IPS DF 19.7 (cell line): ENCODE measurements at regions not wholly inside any gene's neighbourhood (a gene's known extent, or its start where the extent isn't known, plus 50 kb on each side); places are given as distances from the start of the nearest gene placed in this dataset.
"Not testable (repeated sequence)": the region's sequence is repeated elsewhere in the genome, so short reads cannot be mapped to it uniquely, and the experiment has no call there.

Experiments used
- DNase-seq: peaks from one replicate; pipeline ENCODE4 v3.0.0-alpha.2; 2013; ENCODE audit warnings: low read depth, low spot score

DNA sequence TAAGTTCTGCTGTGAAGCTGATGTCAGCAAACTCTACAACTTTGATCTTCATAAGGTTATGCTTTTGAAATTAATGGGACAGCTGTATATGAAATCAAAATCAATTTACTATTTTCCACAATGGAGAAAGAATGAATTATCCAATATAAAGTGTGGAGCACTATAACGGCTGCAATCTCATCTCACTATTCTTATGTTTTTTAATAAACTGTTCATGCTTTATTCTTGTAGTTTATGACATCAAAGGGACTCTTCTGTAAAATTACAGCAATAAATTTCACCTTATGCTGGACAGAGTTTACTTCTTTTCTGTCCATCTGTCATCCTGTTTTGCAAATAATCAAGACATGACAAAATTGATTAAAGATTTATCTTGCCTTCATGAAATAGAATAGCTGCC lies 192.5 kb downstream of the TECRL start:
- DNase-seq: no peak

GRCh38 chr4:64205376-64205775 lies 203.9 kb downstream of the TECRL start:
- no peak for DNase-seq

DNA sequence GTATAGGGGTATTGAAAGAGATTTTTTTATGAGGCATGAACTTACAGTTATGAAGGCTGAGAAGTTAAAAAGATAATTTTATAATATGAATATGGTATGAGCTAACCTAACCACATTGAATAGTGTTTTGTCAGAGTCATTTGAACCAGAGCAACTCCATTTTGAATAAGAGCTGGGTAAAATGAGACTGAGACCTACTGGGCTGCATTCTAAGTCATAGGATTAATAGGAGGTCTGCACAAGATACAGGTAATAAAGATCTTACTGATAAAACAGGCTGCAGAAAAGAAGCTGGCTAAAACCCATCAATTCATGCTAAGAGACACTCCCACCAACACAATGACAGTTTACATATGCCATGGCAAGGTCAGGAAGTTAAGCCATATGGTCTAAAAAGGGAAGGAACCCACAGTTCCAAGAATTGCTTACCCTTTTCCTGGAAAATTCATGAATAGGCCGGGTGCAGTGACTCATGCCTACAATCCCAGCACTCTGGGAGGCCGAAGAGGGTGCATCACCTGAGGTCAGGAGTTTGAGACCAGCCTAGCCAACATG lies 209.2 kb downstream of the TECRL start:
- no peak for DNase-seq

DNA sequence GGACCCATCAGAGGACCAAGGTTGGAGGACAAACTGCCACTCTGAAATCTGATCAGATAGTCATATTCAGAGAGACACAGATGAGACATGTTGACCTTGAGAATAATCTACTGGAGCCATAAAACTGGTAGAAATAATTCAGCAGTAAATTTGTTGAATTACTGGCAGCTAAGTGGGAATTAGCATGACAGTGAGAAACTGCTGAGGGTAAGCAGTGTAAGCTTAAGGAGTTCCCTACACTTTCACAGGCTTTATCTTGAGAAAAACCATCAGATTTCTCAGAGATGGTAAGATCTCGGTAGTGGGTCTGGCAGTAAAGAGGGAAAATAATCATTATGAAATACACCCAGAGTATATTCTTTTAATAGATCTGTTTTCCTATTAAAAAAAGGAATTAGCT lies 213.7 kb downstream of the TECRL start:
- DNase-seq: no peak

DNA sequence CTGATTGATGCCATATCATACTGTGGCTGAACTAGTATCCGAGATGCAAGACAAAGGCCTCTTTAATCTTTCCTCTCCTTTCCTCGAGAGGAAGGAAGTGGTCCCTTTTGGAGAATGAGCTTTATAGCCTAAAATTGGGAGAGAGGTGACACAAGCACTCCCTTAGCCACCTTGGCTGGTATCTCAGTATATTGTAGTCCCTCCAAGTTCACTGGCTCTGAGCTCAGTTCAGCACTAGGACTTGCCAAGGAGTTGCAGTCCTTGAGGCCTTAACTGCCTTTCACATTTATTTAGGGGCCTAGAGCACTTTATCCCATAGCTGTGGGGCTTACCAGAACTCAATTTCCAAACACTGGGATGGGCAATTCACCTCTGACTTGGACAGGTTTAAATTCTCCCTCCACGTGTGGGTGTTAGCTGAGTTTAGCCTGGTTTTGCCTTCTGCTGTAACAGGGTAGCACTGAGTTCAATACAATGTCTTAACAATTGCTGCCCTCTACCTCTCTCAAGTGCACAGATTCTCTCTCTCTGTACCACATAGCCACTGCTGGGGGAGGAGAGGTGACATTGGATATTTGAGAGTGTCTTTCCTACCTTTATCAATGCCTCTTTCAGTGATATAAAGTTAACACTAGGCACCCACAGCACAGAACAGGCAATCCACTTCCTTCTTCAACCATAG lies 216.4 kb downstream of the TECRL start:
- no peak for DNase-seq

DNA sequence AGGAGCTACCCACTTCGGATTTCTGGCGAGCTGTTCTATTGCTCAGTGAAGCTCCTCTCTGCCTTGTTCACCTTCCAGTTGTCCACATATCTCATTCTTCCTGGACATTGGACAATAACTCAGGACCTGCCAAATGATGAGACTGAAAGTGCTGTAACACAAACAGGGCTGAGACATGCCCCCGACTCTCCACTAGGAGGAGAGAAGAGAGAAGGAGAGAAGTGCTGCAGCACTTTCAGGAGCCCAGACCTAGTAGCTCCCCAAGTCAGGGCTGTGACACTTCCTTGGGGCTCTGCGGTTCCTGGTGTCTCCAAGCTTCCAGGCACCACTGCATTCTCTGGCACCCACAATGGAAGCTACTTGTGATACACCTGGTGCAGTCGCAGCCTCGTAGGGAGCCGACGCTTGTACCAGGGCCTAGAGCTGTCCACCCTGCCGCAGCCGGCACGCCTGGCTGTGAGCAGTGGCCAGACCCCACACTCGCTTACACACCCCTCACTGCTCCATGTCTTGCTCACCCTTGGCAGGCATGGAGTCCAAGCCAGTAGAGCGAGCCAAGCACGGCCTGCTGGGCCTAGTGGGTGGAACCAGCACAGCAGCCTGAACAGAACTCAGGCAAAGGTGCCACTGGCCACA lies 234.9 kb downstream of the TECRL start:
- no peak for DNase-seq

GRCh38 chr4:64166365-64166764 lies 242.9 kb downstream of the TECRL start:
- DNase-seq: no peak

- peak; percentile 30 for DNase-seq
Observed at GRCh38 chr4:64158648-64159326, 250.5 kb downstream of the TECRL start.

DNA sequence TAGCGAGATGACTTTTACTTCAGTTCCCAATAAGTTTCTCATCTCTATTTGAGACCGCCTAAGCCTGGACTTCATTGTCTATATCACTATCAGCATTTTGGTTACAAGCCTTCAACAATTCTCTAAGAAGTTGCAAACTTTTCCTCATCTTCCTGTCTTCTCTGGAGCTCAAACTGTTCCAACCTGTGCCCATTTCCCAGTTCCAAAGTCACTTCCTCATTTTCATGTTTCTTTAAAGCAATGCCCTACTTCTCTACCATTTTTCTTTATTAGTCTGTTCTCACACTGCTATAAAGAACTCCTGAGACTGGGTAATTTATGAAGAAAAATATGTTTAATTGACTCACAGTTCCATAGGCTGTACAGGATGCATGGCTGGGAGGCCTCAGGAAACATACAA lies 251.9 kb downstream of the TECRL start:
- DNase-seq: no peak

DNA sequence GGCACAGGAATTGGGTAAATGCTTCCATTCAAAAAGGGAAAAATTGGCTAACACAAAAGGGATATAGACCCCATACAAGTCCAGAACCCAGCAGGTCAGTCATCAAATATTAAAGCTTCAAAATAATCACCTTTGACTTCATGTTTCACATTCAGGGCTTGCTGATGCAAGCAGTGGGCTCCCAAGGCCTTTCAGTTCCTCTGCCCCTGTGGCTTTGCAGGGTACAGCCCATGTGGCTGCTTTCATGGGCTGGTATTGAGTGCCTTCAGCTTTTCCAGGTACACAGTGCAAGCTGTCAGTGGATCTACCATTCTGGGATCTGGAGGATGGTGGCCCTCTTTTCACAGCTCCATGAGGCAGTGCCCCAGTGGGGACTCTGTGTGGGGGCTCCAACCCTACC lies 253.0 kb downstream of the TECRL start:
- no peak for DNase-seq

- no peak for DNase-seq
Observed at GRCh38 chr4:64146030-64146429, 263.2 kb downstream of the TECRL start.

- DNase-seq: no peak
Observed at GRCh38 chr4:64144994-64145393, 264.3 kb downstream of the TECRL start.

- no peak for DNase-seq
Observed at GRCh38 chr4:64130907-64131306, 278.3 kb downstream of the TECRL start.

GRCh38 chr4:64125354-64125753 lies 283.9 kb downstream of the TECRL start:
- no peak for DNase-seq

GRCh38 chr4:64121803-64122202 lies 287.4 kb downstream of the TECRL start:
- no peak for DNase-seq

DNA sequence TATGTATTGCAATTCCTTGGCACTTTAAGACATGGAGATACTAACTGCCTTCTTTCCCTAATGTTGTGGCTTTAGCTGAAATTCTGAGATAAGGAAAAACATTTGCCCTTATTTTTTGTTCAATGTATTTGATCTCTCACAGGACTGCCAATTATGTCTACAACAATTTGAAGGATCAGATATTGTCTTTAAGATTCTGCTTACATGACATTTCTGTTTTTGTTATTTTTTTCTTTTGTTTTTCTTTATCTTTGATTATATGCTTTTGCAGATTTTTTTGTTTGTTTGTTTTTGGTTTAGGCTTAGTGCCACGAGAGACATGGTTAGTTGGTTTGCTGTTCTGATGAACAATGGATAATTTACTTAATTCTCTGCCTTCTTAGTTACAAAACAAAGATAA lies 303.3 kb downstream of the TECRL start:
- no peak for DNase-seq

DNA sequence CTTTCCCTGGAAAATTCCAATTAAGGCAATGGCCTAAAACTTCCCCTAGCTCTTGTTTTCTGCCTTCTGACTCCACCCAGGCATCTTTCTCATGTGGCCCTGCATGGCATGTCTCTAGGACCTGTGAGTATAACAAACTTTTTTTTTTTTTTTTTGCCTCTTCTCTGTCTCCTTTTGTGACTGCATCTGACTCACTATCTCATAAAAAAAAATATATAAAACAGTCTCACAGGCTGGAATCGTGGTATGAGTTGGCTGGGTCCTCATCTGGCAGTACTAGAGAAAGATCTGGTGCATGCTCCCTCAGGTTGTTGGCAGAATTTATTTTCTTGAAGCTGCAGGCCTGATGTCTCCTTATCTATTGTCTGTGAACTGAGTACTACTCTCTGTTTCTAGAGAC lies 313.9 kb downstream of the TECRL start:
- no peak for DNase-seq

DNA sequence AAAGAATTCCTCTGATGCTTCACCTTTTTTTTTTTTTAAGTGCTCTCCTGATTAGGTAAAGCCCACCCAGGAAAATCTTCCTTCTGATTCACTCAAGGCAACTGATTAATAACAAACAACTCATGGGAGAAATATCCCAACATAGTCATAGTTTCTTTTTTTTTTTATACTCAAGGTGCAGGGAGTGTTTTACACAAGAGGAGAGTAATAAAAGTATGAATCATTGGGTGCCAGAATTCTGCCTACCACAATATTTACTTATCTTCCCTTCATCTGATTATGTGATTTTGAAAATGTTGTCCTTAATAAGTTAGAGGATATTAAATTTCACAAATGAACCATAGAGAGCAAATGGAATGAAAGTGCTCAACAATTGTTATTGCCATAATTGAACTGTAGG lies 329.9 kb downstream of the TECRL start:
- DNase-seq: no peak

DNA sequence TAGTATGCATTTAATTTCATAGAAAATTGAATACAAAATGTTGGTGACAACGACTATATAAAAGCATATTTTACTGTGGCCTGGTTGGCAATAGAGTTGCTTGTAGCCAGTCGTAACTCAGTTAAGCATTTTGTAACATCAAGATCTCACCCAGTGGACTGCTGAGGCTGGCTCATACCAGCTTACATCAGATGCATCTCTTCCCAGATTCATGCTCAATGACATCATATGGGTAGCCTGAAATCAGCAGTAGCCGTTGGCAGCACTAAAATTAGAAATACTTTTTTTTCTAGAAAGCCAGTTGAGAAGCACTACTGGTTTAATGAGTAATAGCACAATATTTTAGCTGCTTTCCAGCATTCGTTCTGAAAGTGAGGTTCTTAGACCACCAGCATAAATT lies 341.2 kb downstream of the TECRL start:
- no peak for DNase-seq

DNA sequence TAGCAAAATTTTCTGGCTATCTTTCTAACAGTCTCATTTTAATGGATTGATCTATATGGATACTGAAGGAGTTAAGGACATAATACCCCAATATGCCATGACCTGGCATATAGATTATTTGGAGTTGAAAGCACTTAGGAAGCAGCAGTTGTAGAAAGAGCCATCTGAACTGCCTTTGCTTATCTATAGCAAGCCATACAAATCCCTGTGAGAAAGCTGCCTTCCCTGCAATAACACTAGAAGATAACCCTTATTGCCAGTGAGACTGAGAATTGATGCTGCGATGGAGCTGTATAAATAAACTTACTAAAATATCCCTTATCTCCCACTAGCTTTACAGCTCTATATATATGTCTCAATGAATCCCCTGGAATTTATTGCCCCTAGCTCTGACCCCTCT lies 346.3 kb downstream of the TECRL start:
- DNase-seq: no peak

DNA sequence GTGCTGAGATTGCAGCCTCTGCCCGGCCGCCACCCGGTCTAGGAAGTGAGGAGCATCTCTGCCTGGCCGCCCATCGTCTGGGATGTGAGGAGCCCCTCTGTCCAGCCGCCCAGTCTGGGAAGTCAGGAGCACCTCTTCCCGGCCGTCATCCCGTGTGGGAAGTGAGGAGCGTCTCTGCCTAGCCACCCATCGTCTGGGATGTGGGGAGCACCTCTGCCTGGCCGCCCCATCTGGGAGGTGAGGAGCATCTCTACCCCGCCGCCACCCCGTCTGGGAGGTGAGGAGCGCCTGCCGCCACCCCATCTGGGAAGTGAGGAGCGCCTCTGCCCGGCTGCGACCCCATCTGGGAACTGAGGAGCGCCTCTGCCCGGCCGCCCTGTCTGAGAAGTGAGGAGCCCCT lies 372.2 kb downstream of the TECRL start:
- DNase-seq: not testable (repeated sequence)

DNA sequence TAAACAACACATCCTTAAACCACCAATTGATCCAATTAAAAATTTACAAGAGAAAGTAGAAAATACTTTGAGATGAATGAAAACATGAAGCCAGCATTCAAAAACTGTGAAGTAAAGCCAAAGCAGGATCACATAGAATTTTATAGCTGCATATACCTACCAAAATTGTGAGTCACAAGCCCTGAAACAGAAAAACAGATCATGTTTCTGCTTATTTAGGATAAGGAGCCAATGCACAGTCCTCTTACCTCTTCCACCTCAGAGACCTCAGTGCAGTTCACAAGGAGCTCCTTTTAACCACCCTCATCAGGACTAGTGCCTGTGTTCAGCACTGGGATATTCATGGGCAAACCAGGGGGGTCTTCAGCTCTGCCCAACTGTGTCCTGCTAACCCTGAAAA lies 386.7 kb downstream of the TECRL start:
- DNase-seq: no peak

DNA sequence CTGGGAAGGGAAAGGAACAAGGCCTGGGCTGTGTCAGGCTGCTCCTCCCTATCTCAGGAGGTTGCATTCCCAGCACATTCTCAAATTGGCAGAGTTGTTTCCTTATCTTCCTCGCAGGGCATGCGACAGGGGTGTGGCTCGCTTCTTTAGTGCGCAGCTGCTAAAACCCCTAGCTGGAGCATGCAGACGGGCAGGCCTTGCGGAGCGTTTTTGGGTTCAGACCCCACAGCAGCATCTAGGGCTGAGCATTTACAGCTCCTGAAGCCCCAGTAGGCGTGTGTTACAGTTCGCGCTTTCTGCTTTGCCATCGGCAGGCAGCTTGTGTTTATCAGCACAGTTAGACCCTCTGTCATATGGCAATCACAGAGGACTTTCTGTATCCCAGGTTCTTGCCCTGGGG lies 392.4 kb downstream of the TECRL start:
- DNase-seq: no peak
